Cardiac fibroblast (primary cell): ENCODE measurements at regions not wholly inside any gene's neighbourhood (a gene's known extent, or its start where the extent isn't known, plus 50 kb on each side); places are given as distances from the start of the nearest gene placed in this dataset.
A peak's percentile ranks its signal among the peaks of the same experiment; 100 is the strongest.

Experiments used
- DNase-seq, 2 donors: peaks; one replicate each; pipeline versions ENCODE4 v3.0.0 to v3.0.0-alpha.2; 2010; ENCODE audit warnings: low read depth in 2 of 2
- H3K4me3 ChIP-seq, 2 donors: replicated peaks in 1 of 2; 1 replicate in 1 of 2; 2 replicates in 1 of 2; pipeline ENCODE4 v1.5.1; 2011; ENCODE audit warnings: low read depth in 2 of 2, low read length in 2 of 2, mild to moderate bottlenecking in 2 of 2, moderate library complexity in 1 of 2
- CTCF ChIP-seq: IDR thresholded peaks from one replicate; pipeline ENCODE4 v1.5.1; 2011; ENCODE audit warnings: low read depth, mild to moderate bottlenecking, low read length, inconsistent platforms

- no peak overlapping the region for H3K4me3 ChIP-seq
- no peak for DNase-seq
- TF ChIP-seq CTCF, result no peak
Measured at GRCh38 chr1:61604261-61604660, 120.7 kb downstream of the TM2D1 start.

- no peak overlapping the region for H3K4me3 ChIP-seq
- TF ChIP-seq CTCF, result no peak
- DNase-seq, result no peak
Measured at GRCh38 chr1:61602663-61603062, 122.3 kb downstream of the TM2D1 start.

GRCh38 chr1:61597601-61598000 lies 127.3 kb downstream of the TM2D1 start:
- no peak for TF ChIP-seq CTCF
- no peak overlapping the region for H3K4me3 ChIP-seq
- no peak for DNase-seq

GRCh38 chr1:61593331-61593730 lies 131.6 kb downstream of the TM2D1 start:
- TF ChIP-seq CTCF, result no peak
- no peak for DNase-seq
- H3K4me3 ChIP-seq, result no peak overlapping the region

- TF ChIP-seq CTCF, result no peak
- H3K4me3 ChIP-seq, result no peak overlapping the region
- peak in 1 of 2 donors; percentile 21 for DNase-seq
Measured at GRCh38 chr1:61591351-61591750, 133.6 kb downstream of the TM2D1 start.

GRCh38 chr1:61588736-61589672 lies 135.9 kb downstream of the TM2D1 start:
- DNase-seq, result peak; percentile 73 to 77
- peak; percentile 83 for TF ChIP-seq CTCF

More at GRCh38 chr1:61588736-61589672, 135.9 kb downstream of the TM2D1 start:
- H3K4me3 ChIP-seq, result no peak overlapping the region
